ENCODE measurements at regions not wholly inside any gene's neighbourhood (a gene's known extent, or its start where the extent isn't known, plus 50 kb on each side); places are given as distances from the start of the nearest gene placed in this dataset.

GRCh38 chr11:35078470-35078735 lies 60.6 kb upstream of the CD44 start:
- Histone ChIP-seq H3K27ac (ENCODE audit: low read depth, low read length) (no peak overlapping the region), H2BK15ac (ENCODE audit: low read length) (no peak overlapping the region), H3K9me3 (ENCODE audit: insufficient read depth in 2 of 2, low read depth in 1 of 2, low read length in 1 of 2) (no peaks in the 10 kb centered on the region; a peak in 1 of 4 replicates), H3K23ac (ENCODE audit: insufficient read length) (no peak overlapping the region), H2BK5ac (ENCODE audit: low read depth, low read length) (no peak overlapping the region), H3K56ac (replicated peaks; ENCODE audit: insufficient read length, low read depth, low read length) (no peak overlapping the region), H3K4me1 (replicated peaks in 1 of 4; ENCODE audit: control insufficient read depth in 3 of 4, insufficient read depth in 4 of 4, low read length in 3 of 4) (0 out of 7 replicates have a peak, but pooled peaks cover 0 to under 1% (median 0%) of the 10 kb centered on the region in 4 experiments), H2BK20ac (ENCODE audit: low read length) (no peak overlapping the region), H2AK5ac (ENCODE audit: low read depth, low read length) (no peak overlapping the region), H3K79me1 (ENCODE audit: low read depth, low read length) (no peaks in the 10 kb centered on the region), H4K91ac (replicated peaks; ENCODE audit: insufficient read length, low read length) (no peak overlapping the region), H3K14ac (ENCODE audit: insufficient read length) (no peak overlapping the region), H4K8ac (ENCODE audit: extremely low read depth, insufficient read depth, low read length) (no peak overlapping the region), H3K27me3 (replicated peaks in 1 of 4; ENCODE audit: control insufficient read depth in 3 of 4, extremely low read depth in 1 of 4, insufficient read depth in 3 of 4, low read length in 3 of 4) (peaks cover 0 to 1% (median 0%) of the 10 kb centered on the region in 4 experiments; a peak in 1 of 7 replicates), H2AFZ (ENCODE audit: low read length) (no peak overlapping the region), H3K18ac (ENCODE audit: extremely low read depth, low read length) (no peak overlapping the region), H3K4ac (replicated peaks; ENCODE audit: insufficient read length, low read depth, low read length) (no peak overlapping the region), H4K5ac (ENCODE audit: insufficient read length, low read depth, low read length) (no peak overlapping the region), H3K4me2 (ENCODE audit: insufficient read depth in 1 of 2, low read depth in 2 of 2, low read length in 2 of 2) (no peak overlapping the region), H3K36me3 (ENCODE audit: control insufficient read depth in 2 of 4, insufficient read depth in 4 of 4, low read length in 3 of 4) (no peaks in the 10 kb centered on the region), H3K23me2 (ENCODE audit: low read depth, low read length) (no peaks in the 10 kb centered on the region), H2BK120ac (replicated peaks; ENCODE audit: low read depth, low read length) (no peak overlapping the region), H2BK12ac (ENCODE audit: low read depth, low read length) (no peak overlapping the region), H3K9ac (replicated peaks in 1 of 4; ENCODE audit: extremely low read depth in 1 of 4, low read depth in 3 of 4, low read length in 3 of 4) (no peak overlapping the region), H4K20me1 (replicated peaks in 1 of 2; ENCODE audit: control insufficient read depth in 1 of 2, insufficient read depth in 2 of 2, low read length in 2 of 2) (no peaks in the 10 kb centered on the region), H3K4me3 (ENCODE audit: extremely low read depth in 1 of 4, insufficient read depth in 2 of 4, low read depth in 3 of 4, low read length in 4 of 4) (no peak overlapping the region), H3K79me2 (ENCODE audit: control insufficient read depth in 1 of 2, insufficient read depth in 2 of 2, low read length in 2 of 2) (no peaks in the 10 kb centered on the region)
- FAIRE-seq (no peak), DNase-seq (ENCODE audit: low read depth in 1 of 2, low spot score in 2 of 2) (no peak)
- WGBS, 2 experiments (ENCODE audit: extremely low coverage in 1 of 2, insufficient coverage in 1 of 2, insufficient read length in 1 of 2, insufficient replicate concordance in 2 of 2, low coverage in 1 of 2, low lambda C conversion rate in 2 of 2, missing lambda C conversion rate in 1 of 2), result 87% methylated on average over 1 of the region's 1 CpG; no CpG with 5 or more reads in 1 of the 2 experiments
- POLR2A ChIA-PET (ENCODE audit: partially characterized antibody), result interaction anchor here (1.3 kb wide), 1 partner anchor 12 kb away, joined by 3 read pairs; no protein-coding TSS in a partner anchor
- CTCF ChIA-PET (ENCODE audit: partially characterized antibody), result interaction anchor here (1.0 kb wide), 1 partner anchor 216 kb away, joined by 4 read pairs; no protein-coding TSS in a partner anchor
- no peak for TF ChIP-seq HDAC2 (IDR thresholded peaks at IDR 0.05; ENCODE audit: borderline replicate concordance in 1 of 2, low read depth in 2 of 2, low read length in 2 of 2)
- TF ChIP-seq BCL11A (IDR thresholded peaks at IDR 0.05; ENCODE audit: low read depth in 2 of 2, low read length in 2 of 2), result no peak
- TF ChIP-seq ZNF274 (IDR thresholded peaks at IDR 0.05; ENCODE audit: borderline replicate concordance, extremely low read depth, low read length), result no peak
- no peak for TF ChIP-seq ASH2L (IDR thresholded peaks at IDR 0.05; ENCODE audit: low read length)
- TF ChIP-seq JUN (IDR thresholded peaks at IDR 0.05; ENCODE audit: low read depth, low read length), result no peak
- TF ChIP-seq RFX5 (IDR thresholded peaks at IDR 0.05; ENCODE audit: borderline replicate concordance, low read depth, low read length), result no peak
- no peak for TF ChIP-seq KDM5A (IDR thresholded peaks at IDR 0.05; ENCODE audit: low read length)
- TF ChIP-seq SAP30 (IDR thresholded peaks at IDR 0.05; ENCODE audit: insufficient read depth, insufficient replicate concordance, low read length), result no peak
- TF ChIP-seq POLR2A (IDR thresholded peaks at IDR 0.05; ENCODE audit: control extremely low read depth in 1 of 2, low read depth in 2 of 2, low read length in 2 of 2), result no peak
- TF ChIP-seq CTCF (IDR thresholded peaks at IDR 0.05; ENCODE audit: control extremely low read depth in 1 of 3, insufficient read depth in 1 of 3, low read depth in 1 of 3, low read length in 3 of 3), result no peak
- no peak for TF ChIP-seq RNF2 (IDR thresholded peaks at IDR 0.05; ENCODE audit: borderline replicate concordance, low read depth, low read length, missing control alignments, poor library complexity, severe bottlenecking)
- TF ChIP-seq CBX8 (IDR thresholded peaks at IDR 0.05; ENCODE audit: borderline replicate concordance, low read depth, low read length), result no peak
